Neutrophil (primary cell): ENCODE measurements at regions not wholly inside any gene's neighbourhood (a gene's known extent, or its start where the extent isn't known, plus 50 kb on each side); places are given as distances from the start of the nearest gene placed in this dataset.

Experiments
- H3K27ac ChIP-seq: fragments of 200-600 bp; sonication (generic); 2 replicates; pipeline ENCODE4 v1.5.1; 2016; ENCODE audit warnings: mild to moderate bottlenecking, moderate library complexity
- H3K27me3 ChIP-seq: fragments of 200-600 bp; sonication (generic); 2 replicates; pipeline ENCODE4 v1.6.0; 2016; ENCODE audit warnings: mild to moderate bottlenecking
- H3K36me3 ChIP-seq: fragments of 200-600 bp; sonication (generic); 2 replicates; pipeline ENCODE4 v1.5.1; 2017
- H3K4me1 ChIP-seq, 2 experiments: fragments of 200-600 bp in 1 of 2; sonication (generic) in 1 of 2; 1 replicate in 1 of 2; 2 replicates in 1 of 2; pipeline versions ENCODE4 v1.5.1 to v1.6.1; 2013 to 2016; ENCODE audit warnings: low read depth in 1 of 2, low read length in 1 of 2, mild to moderate bottlenecking in 1 of 2, moderate library complexity in 1 of 2; ENCODE audit not compliant: control insufficient read depth in 1 of 2, insufficient read depth in 1 of 2
- H3K4me3 ChIP-seq, 2 experiments: fragments of 200-600 bp in 1 of 2; sonication (generic) in 1 of 2; 1 replicate in 1 of 2; 2 replicates in 1 of 2; pipeline ENCODE4 v1.5.1; 2013 to 2016; ENCODE audit warnings: low read depth in 1 of 2, low read length in 1 of 2, mild to moderate bottlenecking in 1 of 2, moderate library complexity in 1 of 2
- H3K9me3 ChIP-seq: fragments of 200-600 bp; sonication (generic); 2 replicates; pipeline ENCODE4 v1.5.1; 2016
- CTCF ChIP-seq: fragments of 200-600 bp; sonication (generic); IDR thresholded peaks from 2 replicates; pipeline ENCODE4 v1.5.1; 2016; ENCODE audit warnings: antibody characterized with exemption

- TF ChIP-seq CTCF, result no peak
- H3K4me3 ChIP-seq, result no peak overlapping the region
- no peaks in the 10 kb centered on the region for H3K36me3 ChIP-seq
- no peak overlapping the region for H3K27ac ChIP-seq
- H3K4me1 ChIP-seq, result no peaks in the 10 kb centered on the region
- no peaks in the 10 kb centered on the region for H3K9me3 ChIP-seq
- H3K27me3 ChIP-seq, result peaks cover 15% of the 10 kb centered on the region
These were observed 162.8 kb downstream of the VAPA start for GRCh38 chr18:10076502-10077030.

- Histone ChIP-seq H3K27ac (no peak overlapping the region), H3K4me3 (no peak overlapping the region), H3K27me3 (peaks cover 15% of the 10 kb centered on the region), H3K9me3 (peaks cover 8% of the 10 kb centered on the region), H3K4me1 (no peaks in the 10 kb centered on the region), H3K36me3 (no peaks in the 10 kb centered on the region)
- TF ChIP-seq CTCF, result no peak
These were observed 164.2 kb downstream of the VAPA start for GRCh38 chr18:10077986-10078385.

GRCh38 chr18:10080372-10080771, 166.6 kb downstream of the VAPA start:
- TF ChIP-seq CTCF, result no peak
- no peaks in the 10 kb centered on the region for H3K36me3 ChIP-seq
- no peaks in the 10 kb centered on the region for H3K4me1 ChIP-seq
- no peak overlapping the region for H3K4me3 ChIP-seq
- H3K27ac ChIP-seq, result no peak overlapping the region
- peaks cover 13% of the 10 kb centered on the region for H3K9me3 ChIP-seq
- no peaks in the 10 kb centered on the region for H3K27me3 ChIP-seq

- Histone ChIP-seq H3K4me3 (no peak overlapping the region), H3K9me3 (peaks cover 13% of the 10 kb centered on the region), H3K27ac (no peak overlapping the region), H3K36me3 (no peaks in the 10 kb centered on the region), H3K27me3 (no peaks in the 10 kb centered on the region), H3K4me1 (no peaks in the 10 kb centered on the region)
- no peak for TF ChIP-seq CTCF
These were observed 167.7 kb downstream of the VAPA start for GRCh38 chr18:10081492-10081891.

GRCh38 chr18:10085416-10085815, 171.6 kb downstream of the VAPA start:
- TF ChIP-seq CTCF, result no peak
- H3K27me3 ChIP-seq, result no peaks in the 10 kb centered on the region
- H3K36me3 ChIP-seq, result no peaks in the 10 kb centered on the region
- peaks cover 13% of the 10 kb centered on the region for H3K9me3 ChIP-seq
- H3K27ac ChIP-seq, result no peak overlapping the region
- no peaks in the 10 kb centered on the region for H3K4me1 ChIP-seq
- no peak overlapping the region for H3K4me3 ChIP-seq

GRCh38 chr18:10085876-10086275, 172.1 kb downstream of the VAPA start:
- Histone ChIP-seq H3K4me3 (no peak overlapping the region), H3K4me1 (no peaks in the 10 kb centered on the region), H3K27ac (no peak overlapping the region), H3K36me3 (no peaks in the 10 kb centered on the region), H3K9me3 (peaks cover 13% of the 10 kb centered on the region), H3K27me3 (no peaks in the 10 kb centered on the region)
- no peak for TF ChIP-seq CTCF
